H9 (cell line): ENCODE measurements at regions not wholly inside any gene's neighbourhood (a gene's known extent, or its start where the extent isn't known, plus 50 kb on each side); places are given as distances from the start of the nearest gene placed in this dataset.

Experiments
- DNase-seq: peaks from one replicate; pipeline ENCODE4 v3.0.0-alpha.2; 2017
- H2AFZ ChIP-seq: one replicate; pipeline ENCODE4 v1.6.1; 2013; ENCODE audit warnings: mild to moderate bottlenecking, low read length, control low read depth, moderate library complexity
- H2AK5ac ChIP-seq: 2 replicates; pipeline ENCODE4 v1.6.1; 2013; ENCODE audit warnings: low read length, control low read depth, mixed read lengths; ENCODE audit not compliant: insufficient read length
- H2BK120ac ChIP-seq: one replicate; pipeline ENCODE4 v1.6.1; 2013; ENCODE audit warnings: low read depth, mild to moderate bottlenecking, low read length, control low read depth, inconsistent platforms; ENCODE audit not compliant: poor library complexity, severe bottlenecking
- H2BK12ac ChIP-seq: 2 replicates; pipeline ENCODE4 v1.6.1; 2013; ENCODE audit warnings: low read length, control low read depth, mixed read lengths, low read depth; ENCODE audit not compliant: insufficient read length
- H2BK15ac ChIP-seq: 2 replicates; pipeline ENCODE4 v1.6.1; 2013; ENCODE audit warnings: low read depth, low read length, control low read depth
- H2BK20ac ChIP-seq: one replicate; pipeline ENCODE4 v1.6.1; 2013; ENCODE audit warnings: low read depth, mild to moderate bottlenecking, low read length, control low read depth, inconsistent platforms; ENCODE audit not compliant: poor library complexity, severe bottlenecking
- H2BK5ac ChIP-seq: 2 replicates; pipeline ENCODE4 v1.6.1; 2013; ENCODE audit warnings: low read length, control low read depth, mixed read lengths; ENCODE audit not compliant: insufficient read length
- H3K14ac ChIP-seq: 2 replicates; pipeline ENCODE4 v1.6.1; 2013; ENCODE audit warnings: low read length, control low read depth; ENCODE audit not compliant: insufficient read depth
- H3K18ac ChIP-seq: 2 replicates; pipeline ENCODE4 v1.6.1; 2013; ENCODE audit warnings: low read depth, mild to moderate bottlenecking, mixed read lengths, low read length, control low read depth; ENCODE audit not compliant: insufficient read length
- H3K23ac ChIP-seq: 2 replicates; pipeline ENCODE4 v1.6.1; 2013; ENCODE audit warnings: low read length, control low read depth, mixed read lengths, low read depth; ENCODE audit not compliant: insufficient read length
- H3K23me2 ChIP-seq: 2 replicates; pipeline ENCODE4 v1.6.1; 2013; ENCODE audit warnings: low read depth, mild to moderate bottlenecking, mixed read lengths, low read length, control low read depth; ENCODE audit not compliant: insufficient read length, poor library complexity, severe bottlenecking
- H3K27ac ChIP-seq: 2 replicates; pipeline ENCODE4 v1.5.1; 2013; ENCODE audit warnings: low read length, control low read depth, mixed read lengths, low read depth; ENCODE audit not compliant: insufficient read length
- H3K27me3 ChIP-seq: 2 replicates; pipeline ENCODE4 v1.6.1; 2013; ENCODE audit warnings: low read length, control low read depth, inconsistent platforms; ENCODE audit not compliant: insufficient read depth
- H3K4ac ChIP-seq: 2 replicates; pipeline ENCODE4 v1.6.1; 2013; ENCODE audit warnings: low read depth, mild to moderate bottlenecking, control low read depth, inconsistent platforms, low read length, moderate library complexity
- H3K4me1 ChIP-seq: 2 replicates; pipeline ENCODE4 v1.6.1; 2013; ENCODE audit warnings: low read length, control low read depth, inconsistent platforms; ENCODE audit not compliant: insufficient read depth
- H3K4me2 ChIP-seq: 2 replicates; pipeline ENCODE4 v1.6.1; 2013; ENCODE audit warnings: low read length, control low read depth, mixed read lengths; ENCODE audit not compliant: insufficient read length, insufficient read depth
- H3K56ac ChIP-seq: 2 replicates; pipeline ENCODE4 v1.6.1; 2013; ENCODE audit warnings: low read depth, mild to moderate bottlenecking, mixed read lengths, low read length, control low read depth; ENCODE audit not compliant: insufficient read length
- H3K79me1 ChIP-seq: 2 replicates; pipeline ENCODE4 v1.6.1; 2013; ENCODE audit warnings: low read depth, mild to moderate bottlenecking, moderate library complexity, low read length, control low read depth, inconsistent platforms; ENCODE audit not compliant: insufficient read depth, poor library complexity, severe bottlenecking
- H3K79me2 ChIP-seq: 2 replicates; pipeline ENCODE4 v1.6.1; 2013; ENCODE audit warnings: low read length, control low read depth, inconsistent platforms; ENCODE audit not compliant: insufficient read depth
- H3K9ac ChIP-seq: 2 replicates; pipeline ENCODE4 v1.6.1; 2013; ENCODE audit warnings: low read length, control low read depth, mixed read lengths; ENCODE audit not compliant: insufficient read length; ENCODE audit errors: extremely low read depth
- H3K9me3 ChIP-seq: one replicate; pipeline ENCODE4 v1.6.1; 2013; ENCODE audit warnings: low read depth, low read length, inconsistent platforms; ENCODE audit not compliant: control insufficient read depth
- H3T11ph ChIP-seq: one replicate; pipeline ENCODE4 v1.6.1; 2013; ENCODE audit warnings: mild to moderate bottlenecking, low read length, control low read depth, inconsistent platforms
- H4K20me1 ChIP-seq: one replicate; pipeline ENCODE4 v1.6.1; 2013; ENCODE audit not compliant: control insufficient read depth, insufficient read length, insufficient read depth
- H4K5ac ChIP-seq: 2 replicates; pipeline ENCODE4 v1.6.1; 2013; ENCODE audit warnings: low read depth, mild to moderate bottlenecking, mixed read lengths, low read length, control low read depth; ENCODE audit not compliant: insufficient read length
- H4K8ac ChIP-seq: replicated peaks from 2 replicates; pipeline ENCODE4 v1.6.1; 2013; ENCODE audit warnings: low read length, control low read depth, mixed read lengths, low read depth; ENCODE audit not compliant: insufficient read length
- H4K91ac ChIP-seq: 2 replicates; pipeline ENCODE4 v1.6.1; 2013; ENCODE audit warnings: low read depth, mild to moderate bottlenecking, moderate library complexity, mixed read lengths, low read length, control low read depth; ENCODE audit not compliant: insufficient read length
- H3K27ac Mint-ChIP-seq, 3 experiments: 2 replicates in 2 of 3; 3 replicates in 1 of 3; pipeline ENCODE4 v1.8.0; 2020 to 2021; ENCODE audit warnings: mixed read lengths in 3 of 3, mild to moderate bottlenecking in 1 of 3, moderate library complexity in 1 of 3
- H3K27me3 Mint-ChIP-seq: 2 replicates; pipeline ENCODE4 v1.8.0; 2021; ENCODE audit warnings: low read depth, mild to moderate bottlenecking, moderate library complexity, mixed read lengths
- H3K36me3 Mint-ChIP-seq, 3 experiments: 2 replicates in 2 of 3; 3 replicates in 1 of 3; pipeline ENCODE4 v1.8.0; 2020 to 2021; ENCODE audit warnings: low read depth in 3 of 3, mixed read lengths in 3 of 3; ENCODE audit not compliant: insufficient read depth in 1 of 3
- H3K4me1 Mint-ChIP-seq, 2 experiments: 2 replicates each; pipeline ENCODE4 v1.8.0; 2020; ENCODE audit warnings: mixed read lengths in 2 of 2
- H3K4me3 Mint-ChIP-seq, 2 experiments: 2 replicates in 1 of 2; 3 replicates in 1 of 2; pipeline ENCODE4 v1.8.0; 2020 to 2021; ENCODE audit warnings: mild to moderate bottlenecking in 2 of 2, mixed read lengths in 2 of 2, moderate library complexity in 1 of 2
- H3K9me3 Mint-ChIP-seq, 2 experiments: 2 replicates in 1 of 2; 3 replicates in 1 of 2; pipeline ENCODE4 v1.8.0; 2020; ENCODE audit warnings: mild to moderate bottlenecking in 2 of 2, mixed read lengths in 2 of 2, moderate library complexity in 1 of 2
- CTCF ChIP-seq: fragments of 200-600 bp; sonication (generic); conservative IDR thresholded peaks from 3 replicates; pipeline ENCODE4 v1.8.0; 2021; ENCODE audit warnings: antibody characterized with exemption, mild to moderate bottlenecking
- WGBS: extraction: QIAGEN DNeasy Blood & Tissue Kit; methylation state at CpG from one replicate; pipeline ENCODE4 v1.1.7; 2013; ENCODE audit warnings: missing lambda C conversion rate, low lambda C conversion rate, mixed read lengths; ENCODE audit not compliant: insufficient read length; ENCODE audit errors: extremely low coverage; 5-methylcytosine and 5-hydroxymethylcytosine counted together

- Histone ChIP-seq H3K56ac (no peak overlapping the region), H3K18ac (no peak overlapping the region), H3K9me3 (no peaks in the 10 kb centered on the region), H3K14ac (no peak overlapping the region), H4K8ac (no peak overlapping the region), H2BK15ac (no peak overlapping the region), H2BK120ac (no peak overlapping the region), H3K27ac (no peak overlapping the region), H3K9ac (no peak overlapping the region), H2AK5ac (no peak overlapping the region), H3K4me1 (no peaks in the 10 kb centered on the region), H3K4me2 (no peak overlapping the region), H2BK5ac (no peak overlapping the region), H3K4ac (no peak overlapping the region), H2BK12ac (no peak overlapping the region), H4K20me1 (no peaks in the 10 kb centered on the region), H3K23ac (no peak overlapping the region), H3K79me1 (no peaks in the 10 kb centered on the region), H3T11ph (no peak overlapping the region), H3K79me2 (no peaks in the 10 kb centered on the region), H4K91ac (no peak overlapping the region), H2BK20ac (no peak overlapping the region), H3K23me2 (no peaks in the 10 kb centered on the region), H2AFZ (no peak overlapping the region), H3K27me3 (no peaks in the 10 kb centered on the region), H4K5ac (no peak overlapping the region)
- Mint-ChIP-seq H3K27me3 (peaks cover 6% of the 10 kb centered on the region), H3K4me3 (no peak overlapping the region), H3K27ac (no peak overlapping the region), H3K4me1 (no peaks in the 10 kb centered on the region), H3K9me3 (peaks cover 3% of the 10 kb centered on the region in 2 experiments; a peak in 3 of 5 replicates), H3K36me3 (no peaks in the 10 kb centered on the region)
- no peak for DNase-seq
- whole genome bisulfite sequencing, result no CpG with 5 or more reads among the region's 3 CpGs
- no peak for TF ChIP-seq CTCF
These were observed 170.4 kb downstream of the SALL1 start for GRCh38 chr16:50980666-50981065.
